ENCODE measurements at regions not wholly inside any gene's neighbourhood (a gene's known extent, or its start where the extent isn't known, plus 50 kb on each side); places are given as distances from the start of the nearest gene placed in this dataset.
"Not testable (repeated sequence)": the region's sequence is repeated elsewhere in the genome, so short reads cannot be mapped to it uniquely, and the experiment has no call there.

- no peaks in the 10 kb centered on the region for H3K9me3 ChIP-seq (ENCODE audit: control insufficient read depth, low read length)
- H3K27ac ChIP-seq (ENCODE audit: low read length) = no peak overlapping the region
- intact Hi-C loops (cut with DNase I) = loop anchor here in 1 of 4 donors (10.0 kb wide), 1 partner anchor 729 kb away; no protein-coding TSS in a partner anchor
- no peak overlapping the region for H3K4me3 ChIP-seq (ENCODE audit: low read length)
- 93% methylated on average over 29 of the region's 29 CpGs for WGBS
- no peaks in the 10 kb centered on the region for H3K27me3 ChIP-seq (ENCODE audit: control insufficient read depth, insufficient read depth)
- no peaks in the 10 kb centered on the region for H3K4me1 ChIP-seq (ENCODE audit: control insufficient read depth, insufficient read depth, low read length)
- ATAC-seq (no peak), DNase-seq (peak in 1 of 3 donors; percentile 47)
These were observed 321.1 kb upstream of the PCDH18 start for GRCh38 chr4:137853424-137853823.

DNA sequence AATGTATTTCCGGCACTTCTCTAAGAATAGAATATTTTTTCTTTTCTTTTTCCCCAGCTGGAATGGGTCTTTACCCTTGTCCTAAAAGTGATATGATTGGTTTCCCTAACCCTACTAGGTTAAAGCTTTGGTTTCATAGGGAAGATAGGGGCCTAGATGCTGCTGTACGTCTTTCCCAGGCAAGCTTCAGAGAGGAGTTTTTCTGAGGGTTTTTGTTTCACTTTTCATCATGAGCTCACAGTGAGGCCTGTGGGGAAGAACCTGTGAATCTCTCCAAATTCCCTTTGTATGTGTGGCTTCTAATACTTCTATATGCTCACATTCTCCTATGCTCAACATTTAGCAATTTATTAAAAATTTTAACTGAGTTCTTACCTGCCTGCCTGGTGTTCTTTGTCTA is 320.0 kb upstream of the PCDH18 start:
- intact Hi-C loops (cut with DNase I) = loop anchor here in 1 of 4 donors (10.0 kb wide), 1 partner anchor 728 kb away; no protein-coding TSS in a partner anchor
- Histone ChIP-seq H3K27me3 (ENCODE audit: control insufficient read depth, insufficient read depth) (no peaks in the 10 kb centered on the region), H3K9me3 (ENCODE audit: control insufficient read depth, low read length) (no peaks in the 10 kb centered on the region), H3K4me1 (ENCODE audit: control insufficient read depth, insufficient read depth, low read length) (no peaks in the 10 kb centered on the region), H3K4me3 (ENCODE audit: low read length) (no peak overlapping the region), H3K27ac (ENCODE audit: low read length) (no peak overlapping the region)
- 94% methylated on average over 2 of the region's 2 CpGs for WGBS
- DNase-seq = no peak
- no peak for ATAC-seq

- intact Hi-C loops (cut with DNase I) = loop anchor here in 1 of 4 donors (10.0 kb wide), 1 partner anchor 727 kb away; no protein-coding TSS in a partner anchor
- Histone ChIP-seq H3K9me3 (ENCODE audit: control insufficient read depth, low read length) (no peaks in the 10 kb centered on the region), H3K4me1 (ENCODE audit: control insufficient read depth, insufficient read depth, low read length) (no peaks in the 10 kb centered on the region), H3K27me3 (ENCODE audit: control insufficient read depth, insufficient read depth) (no peaks in the 10 kb centered on the region), H3K27ac (ENCODE audit: low read length) (no peak overlapping the region), H3K4me3 (ENCODE audit: low read length) (no peak overlapping the region)
- no peak for DNase-seq
- WGBS = 55% methylated on average over 2 of the region's 2 CpGs
- no peak for ATAC-seq
These were observed 319.1 kb upstream of the PCDH18 start for GRCh38 chr4:137851435-137851834.

- H3K27me3 ChIP-seq (ENCODE audit: control insufficient read depth, insufficient read depth); intact Hi-C loops (cut with DNase I); H3K9me3 ChIP-seq (ENCODE audit: control insufficient read depth, low read length); H3K4me3 ChIP-seq (ENCODE audit: low read length); ATAC-seq; DNase-seq; H3K27ac ChIP-seq (ENCODE audit: low read length); H3K4me1 ChIP-seq (ENCODE audit: control insufficient read depth, insufficient read depth, low read length): not testable (repeated sequence)
These were observed 295.7 kb upstream of the PCDH18 start for GRCh38 chr4:137827945-137828344.

DNA sequence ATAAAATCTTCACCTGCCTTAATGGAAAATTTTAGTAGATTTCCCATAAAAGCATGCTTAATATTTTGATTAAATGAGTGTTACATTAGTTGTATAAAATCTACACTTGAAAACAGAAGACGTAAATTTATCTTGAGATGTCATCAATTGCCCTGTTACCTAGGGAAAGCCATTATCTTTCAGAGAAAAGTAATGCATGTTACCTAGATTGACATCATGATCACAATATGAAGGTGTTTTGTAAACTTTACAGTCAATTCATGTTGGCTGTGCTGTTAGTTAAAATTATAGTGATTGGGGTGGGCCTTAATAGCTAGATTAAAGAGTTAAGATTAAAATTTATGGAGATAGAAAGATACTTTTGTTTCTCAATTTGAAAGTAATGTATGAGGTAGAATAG is 293.2 kb upstream of the PCDH18 start:
- Histone ChIP-seq H3K4me3 (ENCODE audit: low read length) (no peak overlapping the region), H3K27me3 (ENCODE audit: control insufficient read depth, insufficient read depth) (no peaks in the 10 kb centered on the region), H3K9me3 (ENCODE audit: control insufficient read depth, low read length) (no peaks in the 10 kb centered on the region), H3K27ac (ENCODE audit: low read length) (no peak overlapping the region), H3K4me1 (ENCODE audit: control insufficient read depth, insufficient read depth, low read length) (no peaks in the 10 kb centered on the region)
- 87% methylated on average over 1 of the region's 1 CpG for WGBS
- ATAC-seq (no peak), DNase-seq (no peak)
- intact Hi-C loops (cut with DNase I) = no loop called here

DNA sequence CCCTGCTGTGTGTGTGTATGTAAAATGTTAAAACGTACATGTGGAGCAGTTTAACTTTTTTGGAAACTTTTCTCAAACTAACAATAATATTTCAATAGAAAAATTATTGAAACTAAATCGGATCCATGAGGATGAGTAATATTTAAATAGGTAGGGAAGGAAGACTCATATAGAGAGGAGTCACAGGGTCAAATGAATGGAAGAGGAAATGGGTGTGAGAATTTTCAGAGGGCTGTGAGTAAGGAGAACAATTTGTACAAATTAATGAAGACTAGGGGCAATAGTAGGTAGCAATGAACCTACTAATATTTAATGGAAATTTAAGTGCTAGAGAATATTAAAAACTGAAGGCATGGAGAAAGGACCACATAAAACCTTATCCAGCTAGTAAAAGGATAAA is 290.7 kb upstream of the PCDH18 start:
- ATAC-seq (no peak), DNase-seq (no peak)
- no peak overlapping the region for H3K27ac ChIP-seq (ENCODE audit: low read length)
- no peaks in the 10 kb centered on the region for H3K9me3 ChIP-seq (ENCODE audit: control insufficient read depth, low read length)
- no peaks in the 10 kb centered on the region for H3K4me1 ChIP-seq (ENCODE audit: control insufficient read depth, insufficient read depth, low read length)
- WGBS = 80% methylated on average over 2 of the region's 2 CpGs
- no peaks in the 10 kb centered on the region for H3K27me3 ChIP-seq (ENCODE audit: control insufficient read depth, insufficient read depth)
- no peak overlapping the region for H3K4me3 ChIP-seq (ENCODE audit: low read length)
- intact Hi-C loops (cut with DNase I) = no loop called here

DNA sequence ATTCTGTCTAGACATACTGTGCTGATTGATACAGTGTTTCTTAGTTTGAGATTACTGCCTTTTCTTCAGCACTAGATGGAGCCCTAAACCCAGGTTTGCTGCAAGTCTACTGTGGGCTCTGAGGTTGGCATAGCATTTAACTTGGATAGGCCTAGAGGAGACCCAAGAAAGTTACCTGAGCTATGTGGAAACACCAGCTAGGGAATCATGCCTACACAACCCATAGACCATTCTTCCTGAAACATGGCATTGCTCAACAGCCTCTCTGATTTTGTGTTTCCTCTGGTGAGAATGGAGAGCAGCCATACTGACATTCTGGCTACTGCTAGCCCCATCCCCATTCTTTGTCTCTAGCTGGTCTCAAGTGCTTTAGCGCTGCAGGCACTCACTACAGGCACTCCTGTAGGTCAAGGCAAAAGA is 287.7 kb upstream of the PCDH18 start:
- DNase-seq (no peak), ATAC-seq (peak in 1 of 2 donors; percentile 40)
- H3K27ac ChIP-seq (ENCODE audit: low read length) = no peak overlapping the region
- H3K9me3 ChIP-seq (ENCODE audit: control insufficient read depth, low read length) = no peaks in the 10 kb centered on the region
- no peaks in the 10 kb centered on the region for H3K27me3 ChIP-seq (ENCODE audit: control insufficient read depth, insufficient read depth)
- WGBS = 93% methylated on average over 1 of the region's 1 CpG
- H3K4me3 ChIP-seq (ENCODE audit: low read length) = no peak overlapping the region
- no peaks in the 10 kb centered on the region for H3K4me1 ChIP-seq (ENCODE audit: control insufficient read depth, insufficient read depth, low read length)
- intact Hi-C loops (cut with DNase I) = no loop called here

GRCh38 chr4:137812258-137812657 is 280.0 kb upstream of the PCDH18 start:
- Histone ChIP-seq H3K27me3 (ENCODE audit: control insufficient read depth, insufficient read depth) (no peaks in the 10 kb centered on the region), H3K27ac (ENCODE audit: low read length) (no peak overlapping the region), H3K4me3 (ENCODE audit: low read length) (no peak overlapping the region), H3K9me3 (ENCODE audit: control insufficient read depth, low read length) (no peaks in the 10 kb centered on the region), H3K4me1 (ENCODE audit: control insufficient read depth, insufficient read depth, low read length) (no peaks in the 10 kb centered on the region)
- no peak for DNase-seq
- no peak for ATAC-seq
- intact Hi-C loops (cut with DNase I) = no loop called here
- 92% methylated on average over 4 of the region's 4 CpGs for WGBS

DNA sequence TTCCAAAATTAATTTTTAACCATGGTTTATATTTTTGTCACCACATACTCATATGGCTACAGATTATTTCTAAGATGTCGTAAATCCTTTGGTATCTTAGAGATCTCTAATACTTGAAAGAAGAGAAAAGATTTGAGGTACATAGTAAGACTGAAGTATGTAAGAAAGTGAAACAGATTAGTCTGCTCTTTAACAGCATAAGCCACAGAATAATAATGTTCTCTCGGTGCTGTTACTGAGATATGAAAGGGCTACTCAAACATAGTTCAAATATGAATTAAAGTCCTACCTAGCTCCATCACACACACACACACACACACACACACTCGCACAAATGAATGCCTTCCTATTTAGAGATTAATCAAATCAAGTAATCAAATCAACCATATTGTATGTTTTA is 274.1 kb upstream of the PCDH18 start:
- WGBS = 84% methylated on average over 3 of the region's 3 CpGs

GRCh38 chr4:137804906-137805495 is 272.7 kb upstream of the PCDH18 start:
- ATAC-seq = no peak
- intact Hi-C loops (cut with DNase I) = no loop called here
- WGBS = 85% methylated on average over 10 of the region's 10 CpGs

More for the DNA sequence above, 274.1 kb upstream of the PCDH18 start:
- Histone ChIP-seq H3K27ac (ENCODE audit: low read length) (no peak overlapping the region), H3K9me3 (ENCODE audit: control insufficient read depth, low read length) (no peaks in the 10 kb centered on the region), H3K4me3 (ENCODE audit: low read length) (no peak overlapping the region), H3K27me3 (ENCODE audit: control insufficient read depth, insufficient read depth) (no peaks in the 10 kb centered on the region), H3K4me1 (ENCODE audit: control insufficient read depth, insufficient read depth, low read length) (no peaks in the 10 kb centered on the region)
- intact Hi-C loops (cut with DNase I) = no loop called here
- DNase-seq (no peak), ATAC-seq (no peak)

GRCh38 chr4:137800861-137801260 is 268.6 kb upstream of the PCDH18 start:
- DNase-seq = no peak
- no peak for ATAC-seq
- H3K27ac ChIP-seq (ENCODE audit: low read length) = no peak overlapping the region
- 0% methylated on average over 1 of the region's 1 CpG for WGBS
- no peaks in the 10 kb centered on the region for H3K4me1 ChIP-seq (ENCODE audit: control insufficient read depth, insufficient read depth, low read length)
- intact Hi-C loops (cut with DNase I) = no loop called here
- no peaks in the 10 kb centered on the region for H3K9me3 ChIP-seq (ENCODE audit: control insufficient read depth, low read length)
- H3K27me3 ChIP-seq (ENCODE audit: control insufficient read depth, insufficient read depth) = no peaks in the 10 kb centered on the region
- H3K4me3 ChIP-seq (ENCODE audit: low read length) = no peak overlapping the region

More at GRCh38 chr4:137804906-137805495, 272.7 kb upstream of the PCDH18 start:
- H3K4me1 ChIP-seq (ENCODE audit: control insufficient read depth, insufficient read depth, low read length) = no peaks in the 10 kb centered on the region
- no peak for DNase-seq
- H3K9me3 ChIP-seq (ENCODE audit: control insufficient read depth, low read length) = no peaks in the 10 kb centered on the region
- no peak overlapping the region for H3K27ac ChIP-seq (ENCODE audit: low read length)
- H3K27me3 ChIP-seq (ENCODE audit: control insufficient read depth, insufficient read depth) = no peaks in the 10 kb centered on the region
- H3K4me3 ChIP-seq (ENCODE audit: low read length) = no peak overlapping the region

GRCh38 chr4:137794764-137795254 is 262.5 kb upstream of the PCDH18 start:
- 55% methylated on average over 6 of the region's 6 CpGs for WGBS
- no peak for ATAC-seq

More at GRCh38 chr4:137794764-137795254, 262.5 kb upstream of the PCDH18 start:
- Histone ChIP-seq H3K4me3 (ENCODE audit: low read length) (no peak overlapping the region), H3K9me3 (ENCODE audit: control insufficient read depth, low read length) (no peaks in the 10 kb centered on the region), H3K27ac (ENCODE audit: low read length) (no peak overlapping the region), H3K4me1 (ENCODE audit: control insufficient read depth, insufficient read depth, low read length) (no peaks in the 10 kb centered on the region), H3K27me3 (ENCODE audit: control insufficient read depth, insufficient read depth) (no peaks in the 10 kb centered on the region)
- no peak for DNase-seq
- intact Hi-C loops (cut with DNase I) = no loop called here

Data from right cardiac atrium (tissue), 5 donors.